HG02571 (cell line): ENCODE measurements at regions not wholly inside any gene's neighbourhood (a gene's known extent, or its start where the extent isn't known, plus 50 kb on each side); places are given as distances from the start of the nearest gene placed in this dataset.
A peak's percentile ranks its signal among the peaks of the same experiment; 100 is the strongest.
"Not testable (repeated sequence)": the region's sequence is repeated elsewhere in the genome, so short reads cannot be mapped to it uniquely, and the experiment has no call there.

Experiments
- ATAC-seq: cut with Tn5 transposase; IDR thresholded peaks from one replicate; pipeline ENCODE4 v1.9.1; 2021; ENCODE audit warnings: mild to moderate bottlenecking, moderate library complexity; ENCODE audit not compliant: unreplicated experiment

- no peak for ATAC-seq
Measured at GRCh38 chr2:88857274-88857741, 165.8 kb downstream of the RPIA start.

- peak; percentile 18 for ATAC-seq
Measured at GRCh38 chr2:88857951-88858411, 166.5 kb downstream of the RPIA start.

GRCh38 chr2:88859461-88859860 is 168.0 kb downstream of the RPIA start:
- no peak for ATAC-seq

- ATAC-seq = no peak
Measured at GRCh38 chr2:88860421-88861075, 169.1 kb downstream of the RPIA start.

- peak; percentile 45 for ATAC-seq
Measured at GRCh38 chr2:88865801-88866371, 174.4 kb downstream of the RPIA start.

GRCh38 chr2:88866756-88867155 is 175.3 kb downstream of the RPIA start:
- no peak for ATAC-seq

- no peak for ATAC-seq
Measured at GRCh38 chr2:88868861-88869260, 177.4 kb downstream of the RPIA start.

- ATAC-seq = no peak
Measured at GRCh38 chr2:88870267-88870839, 178.9 kb downstream of the RPIA start.

- ATAC-seq = no peak
Measured at GRCh38 chr2:88871336-88871735, 179.9 kb downstream of the RPIA start.

GRCh38 chr2:88873620-88874019 is 182.1 kb downstream of the RPIA start:
- no peak for ATAC-seq

GRCh38 chr2:88874063-88874657 is 182.7 kb downstream of the RPIA start:
- no peak for ATAC-seq

GRCh38 chr2:88875736-88876135 is 184.3 kb downstream of the RPIA start:
- ATAC-seq = no peak

- ATAC-seq = no peak
Measured at GRCh38 chr2:88880441-88880953, 189.0 kb downstream of the RPIA start.

GRCh38 chr2:88885275-88885674 is 193.8 kb downstream of the RPIA start:
- peak; percentile 71 for ATAC-seq

- ATAC-seq = no peak
Measured at GRCh38 chr2:88885679-88886416, 194.4 kb downstream of the RPIA start.

- ATAC-seq = not testable (repeated sequence)
Measured at GRCh38 chr2:88887466-88887865, 196.0 kb downstream of the RPIA start.

- ATAC-seq = no peak
Measured at GRCh38 chr2:88892207-88892606, 200.7 kb downstream of the RPIA start.

- no peak for ATAC-seq
Measured at GRCh38 chr2:88892788-88893187, 201.3 kb downstream of the RPIA start.

GRCh38 chr2:88896971-88897370 is 205.5 kb downstream of the RPIA start:
- ATAC-seq = no peak

GRCh38 chr2:88897715-88898114 is 206.2 kb downstream of the RPIA start:
- no peak for ATAC-seq

GRCh38 chr2:88903749-88904353 is 212.4 kb downstream of the RPIA start:
- ATAC-seq = no peak
